Body of pancreas (tissue), 4 donors: ENCODE measurements at regions not wholly inside any gene's neighbourhood (a gene's known extent, or its start where the extent isn't known, plus 50 kb on each side); places are given as distances from the start of the nearest gene placed in this dataset.

Experiments
- ATAC-seq: fragments of 150-250 bp; one replicate; pipeline ENCODE4 v1.9.1; 2016
- DNase-seq, 4 donors: peaks; one replicate each; pipeline ENCODE4 v3.0.0-alpha.2; 2019
- H3K27ac ChIP-seq, 4 donors: fragments of 200-600 bp; sonication (generic); 1 replicate in 3 of 4; 2 replicates in 1 of 4; pipeline versions ENCODE4 v1.5.1 to v1.6.1; 2016 to 2019; ENCODE audit warnings: mild to moderate bottlenecking in 1 of 4, mixed read lengths in 1 of 4, moderate library complexity in 1 of 4
- H3K27me3 ChIP-seq, 2 donors: fragments of 200-600 bp; sonication (generic); one replicate each; pipeline ENCODE4 v1.6.0; 2016; ENCODE audit warnings: mild to moderate bottlenecking in 1 of 2
- H3K36me3 ChIP-seq, 2 donors: fragments of 200-600 bp; sonication (generic); replicated peaks in 1 of 2; 2 replicates each; pipeline ENCODE4 v1.5.1; 2016; ENCODE audit warnings: low read depth in 2 of 2; ENCODE audit not compliant: insufficient read depth in 1 of 2
- H3K4me1 ChIP-seq: fragments of 200-600 bp; sonication (generic); one replicate; pipeline ENCODE4 v1.6.0; 2016
- H3K4me3 ChIP-seq, 2 donors: fragments of 200-600 bp; sonication (generic); 1 replicate in 1 of 2; 2 replicates in 1 of 2; pipeline ENCODE4 v1.5.1; 2016 to 2019
- H3K9me3 ChIP-seq, 3 donors: fragments of 200-600 bp; sonication (generic); 1 replicate in 2 of 3; 2 replicates in 1 of 3; pipeline ENCODE4 v1.5.1; 2016
- POLR2A ChIP-seq, 3 donors: fragments of 450-650 bp; IDR thresholded peaks; one replicate each; pipeline ENCODE4 v1.6.1; 2016; ENCODE audit warnings: antibody characterized with exemption in 3 of 3, mild to moderate bottlenecking in 2 of 3
- WGBS, 2 donors: methylation state at CpG; one replicate each; pipeline ENCODE4 v1.1.5; 2017; 5-methylcytosine and 5-hydroxymethylcytosine counted together
- intact Hi-C: fragments of 100-400 bp; cut with DNase I; formaldehyde crosslinking; loops from one replicate; pipeline ENCODE4 v1.15.1; 2023
- TF ChIP-seq, protein P1 (sequence below), 7 experiments: fragments of 450-650 bp in 4 of 7; fragments of 200-600 bp in 3 of 7; sonication (generic) in 3 of 7; IDR thresholded peaks; one replicate each; pipeline ENCODE4 v1.5.1; 2016 to 2019; ENCODE audit warnings: antibody characterized with exemption in 7 of 7

DNA sequence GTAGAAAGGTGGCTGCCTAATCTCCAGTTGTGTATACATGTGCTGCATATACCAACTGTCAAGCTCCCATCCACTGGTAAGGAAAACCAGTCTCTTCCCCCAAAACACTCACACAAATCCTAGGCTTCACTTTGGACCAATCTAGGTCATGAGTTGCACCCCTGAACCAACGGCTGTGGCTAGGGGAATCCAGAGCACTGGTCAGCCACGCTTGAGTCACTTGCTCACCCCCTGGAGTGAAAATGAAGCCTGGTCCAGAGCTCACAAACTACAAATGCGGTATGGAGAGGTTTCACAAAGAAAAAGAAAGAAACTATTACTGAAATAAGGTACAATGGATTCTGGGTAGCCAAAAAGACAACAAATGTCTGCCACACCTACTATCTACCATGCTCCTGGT lies 66.1 kb upstream of the NLK start:
- Histone ChIP-seq H3K9me3 (no peaks in the 10 kb centered on the region), H3K4me1 (peaks cover 20% of the 10 kb centered on the region), H3K4me3 (no peak overlapping the region), H3K27ac (no peak overlapping the region), H3K27me3 (no peaks in the 10 kb centered on the region), H3K36me3 (no peaks in the 10 kb centered on the region)
- no peak for DNase-seq
- intact Hi-C loops: loop anchor here (10.0 kb wide), 1 partner anchor 62 kb away; no protein-coding TSS in a partner anchor
- no peak for TF ChIP-seq POLR2A (IDR thresholded peaks at IDR 0.05)
- TF ChIP-seq, protein P1, sequence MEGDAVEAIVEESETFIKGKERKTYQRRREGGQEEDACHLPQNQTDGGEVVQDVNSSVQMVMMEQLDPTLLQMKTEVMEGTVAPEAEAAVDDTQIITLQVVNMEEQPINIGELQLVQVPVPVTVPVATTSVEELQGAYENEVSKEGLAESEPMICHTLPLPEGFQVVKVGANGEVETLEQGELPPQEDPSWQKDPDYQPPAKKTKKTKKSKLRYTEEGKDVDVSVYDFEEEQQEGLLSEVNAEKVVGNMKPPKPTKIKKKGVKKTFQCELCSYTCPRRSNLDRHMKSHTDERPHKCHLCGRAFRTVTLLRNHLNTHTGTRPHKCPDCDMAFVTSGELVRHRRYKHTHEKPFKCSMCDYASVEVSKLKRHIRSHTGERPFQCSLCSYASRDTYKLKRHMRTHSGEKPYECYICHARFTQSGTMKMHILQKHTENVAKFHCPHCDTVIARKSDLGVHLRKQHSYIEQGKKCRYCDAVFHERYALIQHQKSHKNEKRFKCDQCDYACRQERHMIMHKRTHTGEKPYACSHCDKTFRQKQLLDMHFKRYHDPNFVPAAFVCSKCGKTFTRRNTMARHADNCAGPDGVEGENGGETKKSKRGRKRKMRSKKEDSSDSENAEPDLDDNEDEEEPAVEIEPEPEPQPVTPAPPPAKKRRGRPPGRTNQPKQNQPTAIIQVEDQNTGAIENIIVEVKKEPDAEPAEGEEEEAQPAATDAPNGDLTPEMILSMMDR (IDR thresholded peaks at IDR 0.05): no peak
- no peak for ATAC-seq
- 85 to 88% methylated on average over 3 of the region's 3 CpGs for WGBS, 2 donors

DNA sequence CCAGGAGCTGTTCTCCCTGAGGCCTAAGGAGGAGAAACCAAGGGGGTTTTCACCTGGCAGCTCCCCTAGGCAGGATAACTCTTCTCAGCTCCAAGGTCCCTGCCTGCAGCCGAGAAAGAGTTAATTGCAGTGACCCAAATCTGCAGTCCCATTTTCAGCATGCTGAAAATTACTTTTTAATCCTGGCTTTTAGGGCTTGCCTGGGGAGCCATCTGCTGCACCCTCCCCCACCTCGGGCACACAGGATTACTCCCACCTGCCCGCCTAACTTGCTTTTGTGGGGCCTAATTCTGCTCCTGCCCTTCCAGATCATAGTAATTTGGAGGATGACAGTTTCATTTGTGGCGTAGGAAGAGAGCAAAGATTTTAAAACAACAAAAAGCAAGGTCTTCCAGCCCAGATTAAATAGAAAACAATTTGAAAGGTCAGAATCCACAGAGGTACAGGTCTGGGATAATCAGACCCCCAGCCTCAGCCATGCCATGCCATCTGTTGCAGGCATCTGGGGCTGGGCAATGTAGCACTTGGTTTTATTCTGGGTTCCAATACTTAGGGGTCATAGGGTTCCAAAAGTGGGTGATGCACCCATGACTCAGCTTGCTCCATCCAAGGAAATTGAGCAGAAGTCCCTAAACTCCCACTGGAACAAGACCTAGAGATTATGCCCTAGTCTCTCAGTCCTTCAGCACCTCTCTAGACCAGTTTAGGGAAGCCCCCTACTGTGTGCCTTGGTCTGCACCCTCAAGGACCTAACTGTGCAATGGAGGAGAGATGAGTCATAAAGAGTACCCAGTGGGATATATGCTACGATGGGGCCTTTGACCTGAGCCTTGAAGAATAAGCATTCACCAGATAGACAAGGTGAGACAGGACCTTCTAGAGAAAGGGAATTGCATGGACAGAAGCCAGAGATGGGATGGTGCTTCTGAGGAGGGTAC lies 64.5 kb upstream of the NLK start:
- DNase-seq: no peak
- no peak for TF ChIP-seq POLR2A (IDR thresholded peaks at IDR 0.05)
- TF ChIP-seq, protein P1 (IDR thresholded peaks at IDR 0.05): no peak
- Histone ChIP-seq H3K9me3 (no peaks in the 10 kb centered on the region), H3K27me3 (no peaks in the 10 kb centered on the region), H3K36me3 (no peaks in the 10 kb centered on the region), H3K4me3 (no peak overlapping the region), H3K4me1 (peaks cover 19% of the 10 kb centered on the region), H3K27ac (no peak overlapping the region)
- no peak for ATAC-seq
- WGBS, 2 donors: 85 to 92% methylated on average over 5 of the region's 5 CpGs
- intact Hi-C loops: loop anchor here (10.0 kb wide), 1 partner anchor 63 kb away; no protein-coding TSS in a partner anchor

DNA sequence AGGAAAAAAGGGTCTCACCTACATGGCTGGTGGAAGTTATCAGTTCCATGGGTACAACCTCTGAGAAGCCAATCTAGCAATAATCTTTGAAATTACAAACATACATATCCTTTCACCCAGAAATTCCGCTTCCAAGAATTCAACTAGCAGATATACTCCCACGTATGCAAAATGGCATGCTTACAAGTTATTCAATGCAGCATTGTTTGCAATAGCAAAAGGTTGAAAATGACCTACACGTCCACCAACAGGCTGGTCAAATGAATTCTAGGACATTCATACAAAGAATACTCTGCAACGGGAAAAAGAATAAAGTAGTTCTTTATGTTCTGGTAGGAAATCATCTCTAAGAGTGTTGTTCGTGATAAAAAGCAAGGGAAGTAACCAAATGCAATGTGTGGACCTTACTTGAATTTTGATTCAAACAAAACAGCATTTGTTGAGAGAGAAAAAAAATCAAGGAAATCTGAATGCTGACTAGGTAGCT lies 63.7 kb upstream of the NLK start:
- no peaks in the 10 kb centered on the region for H3K27me3 ChIP-seq
- no peaks in the 10 kb centered on the region for H3K9me3 ChIP-seq
- WGBS, 2 donors: 61 to 65% methylated on average over 5 of the region's 5 CpGs
- intact Hi-C loops: loop anchor here (10.0 kb wide), 1 partner anchor 64 kb away; no protein-coding TSS in a partner anchor
- H3K4me3 ChIP-seq: no peak overlapping the region
- H3K4me1 ChIP-seq: peaks cover 19% of the 10 kb centered on the region
- H3K27ac ChIP-seq: no peak overlapping the region
- DNase-seq (no peak), ATAC-seq (no peak)
- TF ChIP-seq, protein P1 (IDR thresholded peaks at IDR 0.05): no peak
- TF ChIP-seq POLR2A (IDR thresholded peaks at IDR 0.05): no peak
- no peaks in the 10 kb centered on the region for H3K36me3 ChIP-seq

DNA sequence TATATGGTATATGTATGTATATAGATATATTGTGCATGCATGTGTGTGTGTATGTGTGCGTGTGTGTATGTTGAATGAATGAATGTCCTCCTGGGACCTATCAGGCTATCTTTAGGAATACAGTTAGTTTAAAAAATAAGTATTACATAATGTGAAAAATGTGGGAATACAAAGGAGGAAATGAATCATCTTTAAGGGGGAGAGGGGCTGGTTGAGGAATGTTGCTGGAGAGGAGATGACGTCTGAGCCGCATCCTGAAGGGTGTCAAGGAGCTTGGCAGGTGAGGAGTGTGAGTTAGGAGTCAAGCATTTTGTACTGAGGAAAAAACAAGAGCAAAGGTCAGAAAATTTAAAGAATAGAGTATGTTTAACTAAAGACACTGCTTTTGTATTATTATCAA lies 62.4 kb upstream of the NLK start:
- TF ChIP-seq, protein P1 (IDR thresholded peaks at IDR 0.05): no peak
- TF ChIP-seq POLR2A (IDR thresholded peaks at IDR 0.05): no peak
- DNase-seq: no peak
- intact Hi-C loops: loop anchor here (10.0 kb wide), 1 partner anchor 45 kb away; no protein-coding TSS in a partner anchor
- H3K4me1 ChIP-seq: peaks cover 12% of the 10 kb centered on the region
- H3K27me3 ChIP-seq: no peaks in the 10 kb centered on the region
- WGBS, 2 donors: 76 to 77% methylated on average over 3 of the region's 3 CpGs
- no peak for ATAC-seq
- no peak overlapping the region for H3K4me3 ChIP-seq
- H3K27ac ChIP-seq: no peak overlapping the region
- H3K36me3 ChIP-seq: no peaks in the 10 kb centered on the region
- no peaks in the 10 kb centered on the region for H3K9me3 ChIP-seq
